ENCODE measurements at regions not wholly inside any gene's neighbourhood (a gene's known extent, or its start where the extent isn't known, plus 50 kb on each side); places are given as distances from the start of the nearest gene placed in this dataset.
"Not testable (repeated sequence)": the region's sequence is repeated elsewhere in the genome, so short reads cannot be mapped to it uniquely, and the experiment has no call there.

DNA sequence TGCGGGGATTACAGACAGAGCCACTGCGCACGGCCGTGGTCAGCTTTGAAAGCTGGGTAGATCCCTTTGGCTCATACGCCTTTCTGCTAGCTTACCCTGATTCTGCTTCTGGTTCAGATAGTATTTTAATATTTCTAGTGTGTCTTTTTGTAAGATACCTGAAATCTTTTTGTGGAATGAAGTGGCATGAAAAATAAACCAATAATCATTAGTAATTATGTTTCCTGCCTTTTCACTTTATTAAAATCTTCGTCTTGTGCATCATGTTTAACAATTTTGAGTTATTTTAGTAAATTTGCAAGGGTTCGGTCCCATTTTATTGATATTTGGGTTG is 82.5 kb upstream of the TNK2 start:
- FAIRE-seq; intact Hi-C loops (cut with micrococcal nuclease; ENCODE audit: unreplicated experiment); H3K4me1 ChIP-seq (ENCODE audit: insufficient read depth, low read length); DNase-seq (ENCODE audit: low spot score); POLR2A ChIA-PET; H3K79me2 ChIP-seq (ENCODE audit: insufficient read depth, low read length); BruUV-seq (replicated peaks); CTCF ChIA-PET (ENCODE audit: low intra/inter-chr PET ratio, low total read pairs); in situ Hi-C loops (cut with HindIII; ENCODE audit: extremely low pct_ligation_motif_present, low pct_unique_long_range_greater_than_20kb); H3K27me3 ChIP-seq (ENCODE audit: control insufficient read depth in 1 of 2, insufficient read depth in 2 of 2, low read length in 2 of 2); H3K9me3 ChIP-seq (ENCODE audit: low read length); H3K36me3 ChIP-seq (replicated peaks in 1 of 2; ENCODE audit: control insufficient read depth in 1 of 2, insufficient read depth in 2 of 2, low read length in 2 of 2); H2AFZ ChIP-seq (ENCODE audit: low read length); H4K20me1 ChIP-seq (ENCODE audit: insufficient read depth, low read length): not testable (repeated sequence)
- peak overlapping the region; percentile 61 to 67 (median 66) for H3K4me3 ChIP-seq (replicated peaks in 1 of 3; ENCODE audit: insufficient read depth in 1 of 3, low read depth in 2 of 3, low read length in 3 of 3)
- H3K27ac ChIP-seq (ENCODE audit: extremely low read length, insufficient read depth, low read length): peak overlapping the region; percentile 49
- H3K4me2 ChIP-seq (ENCODE audit: low read depth, low read length): peak overlapping the region; percentile 67
- TF ChIP-seq, protein P1, sequence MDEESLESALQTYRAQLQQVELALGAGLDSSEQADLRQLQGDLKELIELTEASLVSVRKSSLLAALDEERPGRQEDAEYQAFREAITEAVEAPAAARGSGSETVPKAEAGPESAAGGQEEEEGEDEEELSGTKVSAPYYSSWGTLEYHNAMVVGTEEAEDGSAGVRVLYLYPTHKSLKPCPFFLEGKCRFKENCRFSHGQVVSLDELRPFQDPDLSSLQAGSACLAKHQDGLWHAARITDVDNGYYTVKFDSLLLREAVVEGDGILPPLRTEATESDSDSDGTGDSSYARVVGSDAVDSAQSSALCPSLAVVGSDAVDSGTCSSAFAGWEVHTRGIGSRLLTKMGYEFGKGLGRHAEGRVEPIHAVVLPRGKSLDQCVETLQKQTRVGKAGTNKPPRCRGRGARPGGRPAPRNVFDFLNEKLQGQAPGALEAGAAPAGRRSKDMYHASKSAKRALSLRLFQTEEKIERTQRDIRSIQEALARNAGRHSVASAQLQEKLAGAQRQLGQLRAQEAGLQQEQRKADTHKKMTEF (CRISPR knock-in tag; IDR thresholded peaks at IDR 0.05): peak; percentile 6; the same call in 1 of the 2 replicates
- TF ChIP-seq ZNF263 (CRISPR knock-in tag; IDR thresholded peaks at IDR 0.05) (0 out of 2 replicates have a peak, but pooled peaks have one; percentile 15), KAT8 (CRISPR knock-in tag; IDR thresholded peaks at IDR 0.05) (0 out of 2 replicates have a peak, but pooled peaks have one; percentile 1)
- 40% methylated on average over 7 of the region's 7 CpGs for WGBS (ENCODE audit: low lambda C conversion rate)
- ATAC-seq: peak; percentile 2
- H3K9ac ChIP-seq (ENCODE audit: insufficient read depth, low read depth, low read length): peak overlapping the region; percentile 71

DNA sequence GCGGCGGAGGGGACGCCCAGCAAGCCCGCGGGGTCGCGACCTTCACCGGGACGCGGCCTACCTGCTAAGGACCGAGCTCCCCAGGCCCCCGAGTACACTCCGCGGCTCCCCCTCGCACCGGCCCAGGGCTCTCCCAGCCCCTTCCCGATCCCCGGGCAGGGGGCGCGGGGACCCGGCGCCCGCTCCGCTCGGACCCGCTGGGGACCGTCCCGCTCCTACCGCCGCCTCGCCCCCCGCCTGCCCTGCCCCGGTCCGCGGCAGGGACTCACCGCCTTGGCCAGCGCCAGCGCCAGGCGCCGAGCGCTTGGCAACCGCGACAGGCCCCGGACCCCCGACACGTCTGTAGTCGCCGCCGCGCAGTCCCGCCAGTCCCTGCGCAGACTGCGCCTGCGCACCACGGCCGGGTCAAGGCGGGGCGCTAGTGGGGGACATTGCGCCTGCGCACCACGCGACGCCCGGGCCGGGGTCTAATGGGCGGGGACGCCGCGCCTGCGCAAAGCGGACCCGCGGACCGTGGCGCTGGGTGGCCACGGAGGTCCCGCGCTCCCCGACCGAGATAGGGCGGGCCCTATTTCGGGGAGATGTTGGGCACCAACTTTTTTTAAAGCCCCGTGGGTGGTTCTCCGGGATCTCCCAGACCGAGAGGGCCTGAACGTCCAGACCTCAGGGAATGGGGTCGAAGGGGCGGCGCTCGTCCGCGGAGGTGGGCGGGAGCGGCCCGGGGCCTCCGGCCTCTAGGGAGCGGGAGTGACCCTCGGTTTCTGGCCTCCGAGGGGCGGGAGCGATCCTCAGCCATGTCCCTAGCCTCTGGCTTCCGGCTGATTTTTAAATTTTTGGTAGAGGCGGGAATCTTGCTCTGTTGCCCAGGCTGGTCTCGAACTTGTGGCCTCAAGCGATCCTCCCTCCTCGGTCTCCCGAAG is 81.8 kb upstream of the TNK2 start:
- CTCF ChIA-PET (ENCODE audit: low intra/inter-chr PET ratio, low total read pairs): not testable (repeated sequence)
- peak; percentile 22; the same call in 1 of the 2 replicates for TF ChIP-seq ZNF501 (CRISPR knock-in tag; IDR thresholded peaks at IDR 0.05)
- peak; percentile 55; the same call in 1 of the 2 replicates for TF ChIP-seq YEATS2 (CRISPR knock-in tag; IDR thresholded peaks at IDR 0.05; ENCODE audit: borderline replicate concordance)
- TF ChIP-seq, protein P2, sequence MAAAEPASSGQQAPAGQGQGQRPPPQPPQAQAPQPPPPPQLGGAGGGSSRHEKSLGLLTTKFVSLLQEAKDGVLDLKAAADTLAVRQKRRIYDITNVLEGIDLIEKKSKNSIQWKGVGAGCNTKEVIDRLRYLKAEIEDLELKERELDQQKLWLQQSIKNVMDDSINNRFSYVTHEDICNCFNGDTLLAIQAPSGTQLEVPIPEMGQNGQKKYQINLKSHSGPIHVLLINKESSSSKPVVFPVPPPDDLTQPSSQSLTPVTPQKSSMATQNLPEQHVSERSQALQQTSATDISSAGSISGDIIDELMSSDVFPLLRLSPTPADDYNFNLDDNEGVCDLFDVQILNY (CRISPR knock-in tag; conservative IDR thresholded peaks at IDR 0.05): peak; percentile 21; the same call in 1 of the 2 replicates
- TF ChIP-seq, protein P3, sequence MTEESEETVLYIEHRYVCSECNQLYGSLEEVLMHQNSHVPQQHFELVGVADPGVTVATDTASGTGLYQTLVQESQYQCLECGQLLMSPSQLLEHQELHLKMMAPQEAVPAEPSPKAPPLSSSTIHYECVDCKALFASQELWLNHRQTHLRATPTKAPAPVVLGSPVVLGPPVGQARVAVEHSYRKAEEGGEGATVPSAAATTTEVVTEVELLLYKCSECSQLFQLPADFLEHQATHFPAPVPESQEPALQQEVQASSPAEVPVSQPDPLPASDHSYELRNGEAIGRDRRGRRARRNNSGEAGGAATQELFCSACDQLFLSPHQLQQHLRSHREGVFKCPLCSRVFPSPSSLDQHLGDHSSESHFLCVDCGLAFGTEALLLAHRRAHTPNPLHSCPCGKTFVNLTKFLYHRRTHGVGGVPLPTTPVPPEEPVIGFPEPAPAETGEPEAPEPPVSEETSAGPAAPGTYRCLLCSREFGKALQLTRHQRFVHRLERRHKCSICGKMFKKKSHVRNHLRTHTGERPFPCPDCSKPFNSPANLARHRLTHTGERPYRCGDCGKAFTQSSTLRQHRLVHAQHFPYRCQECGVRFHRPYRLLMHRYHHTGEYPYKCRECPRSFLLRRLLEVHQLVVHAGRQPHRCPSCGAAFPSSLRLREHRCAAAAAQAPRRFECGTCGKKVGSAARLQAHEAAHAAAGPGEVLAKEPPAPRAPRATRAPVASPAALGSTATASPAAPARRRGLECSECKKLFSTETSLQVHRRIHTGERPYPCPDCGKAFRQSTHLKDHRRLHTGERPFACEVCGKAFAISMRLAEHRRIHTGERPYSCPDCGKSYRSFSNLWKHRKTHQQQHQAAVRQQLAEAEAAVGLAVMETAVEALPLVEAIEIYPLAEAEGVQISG (CRISPR knock-in tag; IDR thresholded peaks at IDR 0.05): peak; percentile 42; the same call in 1 of the 2 replicates
- 0 out of 2 replicates have a peak, but pooled peaks have one; percentile 60 for TF ChIP-seq ZNF777 (CRISPR knock-in tag; IDR thresholded peaks at IDR 0.05)
- peak; percentile 29; the same call in 1 of the 2 replicates for TF ChIP-seq ZNF792 (CRISPR knock-in tag; IDR thresholded peaks at IDR 0.05)

More for the DNA sequence above, 81.8 kb upstream of the TNK2 start:
- H3K4me1 ChIP-seq (ENCODE audit: insufficient read depth, low read length); H4K20me1 ChIP-seq (ENCODE audit: insufficient read depth, low read length); FAIRE-seq; H3K27me3 ChIP-seq (ENCODE audit: control insufficient read depth in 1 of 2, insufficient read depth in 2 of 2, low read length in 2 of 2); H3K36me3 ChIP-seq (replicated peaks in 1 of 2; ENCODE audit: control insufficient read depth in 1 of 2, insufficient read depth in 2 of 2, low read length in 2 of 2); H3K79me2 ChIP-seq (ENCODE audit: insufficient read depth, low read length); in situ Hi-C loops (cut with HindIII; ENCODE audit: extremely low pct_ligation_motif_present, low pct_unique_long_range_greater_than_20kb); H2AFZ ChIP-seq (ENCODE audit: low read length); H3K9me3 ChIP-seq (ENCODE audit: low read length); intact Hi-C loops (cut with micrococcal nuclease; ENCODE audit: unreplicated experiment); POLR2A ChIA-PET: not testable (repeated sequence)
- peak overlapping the region; percentile 66 to 72 (median 71) for H3K4me3 ChIP-seq (replicated peaks in 1 of 3; ENCODE audit: insufficient read depth in 1 of 3, low read depth in 2 of 3, low read length in 3 of 3)
- peak overlapping the region; percentile 67 for H3K4me2 ChIP-seq (ENCODE audit: low read depth, low read length)
- ATAC-seq (peak; percentile 90), DNase-seq (ENCODE audit: low spot score) (peak; percentile 74)
- BruUV-seq (replicated peaks): TSS peak; percentile 91
- WGBS (ENCODE audit: low lambda C conversion rate): under 1% methylated on average over 21 of the region's 107 CpGs
- peak overlapping the region; percentile 49 for H3K27ac ChIP-seq (ENCODE audit: extremely low read length, insufficient read depth, low read length)
- peak overlapping the region; percentile 71 for H3K9ac ChIP-seq (ENCODE audit: insufficient read depth, low read depth, low read length)
